ENCODE measurements at regions not wholly inside any gene's neighbourhood (a gene's known extent, or its start where the extent isn't known, plus 50 kb on each side); places are given as distances from the start of the nearest gene placed in this dataset.

DNA sequence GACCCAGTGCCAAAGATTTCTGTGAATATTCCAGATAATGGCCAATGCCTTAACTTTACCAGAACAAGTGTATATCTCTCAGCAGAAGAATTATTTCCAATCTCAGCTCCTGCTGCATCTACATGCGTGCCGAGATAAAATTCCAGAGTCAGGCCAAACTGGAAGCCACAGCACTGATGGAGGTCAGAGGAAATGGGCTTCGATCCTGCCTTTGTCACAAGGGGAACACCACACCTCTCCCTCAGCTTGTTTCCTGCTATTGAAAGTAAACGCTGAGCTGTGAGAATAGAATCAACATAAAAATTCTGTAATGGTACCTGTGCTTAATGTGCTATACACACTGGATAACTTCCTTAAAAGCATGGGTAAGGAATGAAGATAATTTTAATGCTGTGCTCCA, 255.5 kb downstream of the NEBL start:
- no peak for TF ChIP-seq POLR2AphosphoS5 (IDR thresholded peaks at IDR 0.05)
- TF ChIP-seq EP300 (IDR thresholded peaks at IDR 0.05; ENCODE audit: low read depth): no peak
- TF ChIP-seq, protein P1, sequence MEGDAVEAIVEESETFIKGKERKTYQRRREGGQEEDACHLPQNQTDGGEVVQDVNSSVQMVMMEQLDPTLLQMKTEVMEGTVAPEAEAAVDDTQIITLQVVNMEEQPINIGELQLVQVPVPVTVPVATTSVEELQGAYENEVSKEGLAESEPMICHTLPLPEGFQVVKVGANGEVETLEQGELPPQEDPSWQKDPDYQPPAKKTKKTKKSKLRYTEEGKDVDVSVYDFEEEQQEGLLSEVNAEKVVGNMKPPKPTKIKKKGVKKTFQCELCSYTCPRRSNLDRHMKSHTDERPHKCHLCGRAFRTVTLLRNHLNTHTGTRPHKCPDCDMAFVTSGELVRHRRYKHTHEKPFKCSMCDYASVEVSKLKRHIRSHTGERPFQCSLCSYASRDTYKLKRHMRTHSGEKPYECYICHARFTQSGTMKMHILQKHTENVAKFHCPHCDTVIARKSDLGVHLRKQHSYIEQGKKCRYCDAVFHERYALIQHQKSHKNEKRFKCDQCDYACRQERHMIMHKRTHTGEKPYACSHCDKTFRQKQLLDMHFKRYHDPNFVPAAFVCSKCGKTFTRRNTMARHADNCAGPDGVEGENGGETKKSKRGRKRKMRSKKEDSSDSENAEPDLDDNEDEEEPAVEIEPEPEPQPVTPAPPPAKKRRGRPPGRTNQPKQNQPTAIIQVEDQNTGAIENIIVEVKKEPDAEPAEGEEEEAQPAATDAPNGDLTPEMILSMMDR (IDR thresholded peaks at IDR 0.05): no peak
- no peak for TF ChIP-seq POLR2A (IDR thresholded peaks at IDR 0.05)
- WGBS, 2 donors (ENCODE audit: low coverage in 1 of 2): 75 to 87% methylated on average over 1 to 4 of the region's 4 CpGs

DNA sequence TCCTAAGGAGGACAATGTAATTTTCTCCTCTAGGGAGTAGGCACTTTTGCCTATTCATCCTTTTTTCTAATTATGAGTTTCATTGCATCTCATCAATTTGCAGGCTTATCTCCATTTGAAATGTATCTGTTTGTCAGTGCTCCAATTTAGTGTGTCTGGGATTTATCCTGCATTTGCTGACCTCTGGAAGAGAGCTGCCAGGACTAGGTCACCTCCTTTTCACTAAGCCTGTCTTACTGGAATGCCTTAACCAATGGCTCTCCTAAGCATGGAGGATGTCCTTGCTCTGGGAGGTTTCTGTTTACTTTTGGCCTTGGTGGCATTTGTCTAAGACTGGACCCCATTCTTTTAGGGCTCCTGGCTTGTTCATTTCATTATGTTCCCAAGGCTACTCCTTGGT, 261.5 kb downstream of the NEBL start:
- in situ Hi-C loops (cut with MboI; ENCODE audit: low pct_ligation_motif_present in 1 of 4, low pct_unique_long_range_greater_than_20kb in 1 of 4, low sequenced_read_pairs in 3 of 4): no loop called here
- intact Hi-C loops (cut with DNase I; ENCODE audit: low total_unique reads): no loop called here
- H3K27ac ChIP-seq: no peak overlapping the region

More for the DNA sequence above, 255.5 kb downstream of the NEBL start:
- H3K27me3 ChIP-seq: no peaks in the 10 kb centered on the region
- no peak for DNase-seq
- intact Hi-C loops (cut with DNase I; ENCODE audit: low total_unique reads): no loop called here
- H3K9me3 ChIP-seq: no peaks in the 10 kb centered on the region
- no peaks in the 10 kb centered on the region for H3K4me1 ChIP-seq
- no peak overlapping the region for H3K4me3 ChIP-seq
- no peaks in the 10 kb centered on the region for H3K36me3 ChIP-seq
- H3K27ac ChIP-seq: no peak overlapping the region
- in situ Hi-C loops (cut with MboI; ENCODE audit: low pct_ligation_motif_present in 1 of 4, low pct_unique_long_range_greater_than_20kb in 1 of 4, low sequenced_read_pairs in 3 of 4): no loop called here

DNA sequence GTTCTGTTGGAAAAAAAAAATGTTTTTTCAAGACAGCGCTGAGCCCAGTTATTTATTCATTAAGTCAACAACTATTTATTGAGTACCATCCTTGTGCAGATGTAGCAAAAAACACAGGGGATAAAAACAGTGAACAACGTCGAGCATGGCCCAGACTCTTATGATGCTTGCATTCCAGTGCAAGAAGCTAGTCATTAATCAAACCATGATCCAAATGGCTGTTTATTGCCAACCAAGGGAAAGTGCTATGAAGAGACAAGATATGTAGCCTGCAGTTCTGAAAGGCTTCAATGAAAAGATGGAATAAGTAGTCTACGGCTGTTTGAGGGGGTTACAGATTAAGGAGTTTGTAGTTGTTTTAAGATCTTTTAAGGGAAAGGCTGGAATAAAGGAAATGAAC, 262.3 kb downstream of the NEBL start:
- TF ChIP-seq, protein P1 (IDR thresholded peaks at IDR 0.05): no peak
- TF ChIP-seq EP300 (IDR thresholded peaks at IDR 0.05; ENCODE audit: low read depth): no peak
- no peak for TF ChIP-seq POLR2A (IDR thresholded peaks at IDR 0.05)
- WGBS, 2 donors (ENCODE audit: low coverage in 1 of 2): 61 to 72% methylated on average over 2 to 4 of the region's 4 CpGs
- Histone ChIP-seq H3K4me1 (no peaks in the 10 kb centered on the region), H3K9me3 (no peaks in the 10 kb centered on the region), H3K27me3 (no peaks in the 10 kb centered on the region), H3K36me3 (no peaks in the 10 kb centered on the region), H3K4me3 (no peak overlapping the region), H3K27ac (no peak overlapping the region)
- in situ Hi-C loops (cut with MboI; ENCODE audit: low pct_ligation_motif_present in 1 of 4, low pct_unique_long_range_greater_than_20kb in 1 of 4, low sequenced_read_pairs in 3 of 4) (no loop called here), intact Hi-C loops (cut with DNase I; ENCODE audit: low total_unique reads) (no loop called here)
- DNase-seq: no peak

More for the DNA sequence above, 261.5 kb downstream of the NEBL start:
- TF ChIP-seq POLR2A (IDR thresholded peaks at IDR 0.05): no peak
- TF ChIP-seq EP300 (IDR thresholded peaks at IDR 0.05; ENCODE audit: low read depth): no peak
- TF ChIP-seq POLR2AphosphoS5 (IDR thresholded peaks at IDR 0.05): no peak
- no peaks in the 10 kb centered on the region for H3K4me1 ChIP-seq
- no peaks in the 10 kb centered on the region for H3K9me3 ChIP-seq
- H3K36me3 ChIP-seq: no peaks in the 10 kb centered on the region
- H3K4me3 ChIP-seq: no peak overlapping the region
- H3K27me3 ChIP-seq: no peaks in the 10 kb centered on the region
- no peak for DNase-seq

DNA sequence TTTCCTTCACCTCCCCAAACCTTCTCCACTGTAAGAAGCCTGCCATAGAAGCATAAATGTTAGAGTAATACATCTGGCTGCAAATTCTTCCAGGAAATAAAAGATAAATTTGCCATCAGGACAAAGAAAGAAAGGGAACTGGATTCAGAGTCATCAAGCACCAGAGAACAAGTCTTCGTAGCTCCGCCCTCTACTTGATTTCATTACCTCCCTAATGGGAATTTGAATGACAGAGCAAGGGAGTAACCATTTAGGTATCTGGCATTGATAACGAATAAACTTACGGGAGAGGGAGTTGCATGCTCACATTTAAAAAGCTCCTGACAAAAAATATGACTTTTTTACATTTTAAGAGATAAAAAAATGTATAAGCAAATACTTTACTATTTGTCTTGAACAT, 263.4 kb downstream of the NEBL start:
- Histone ChIP-seq H3K4me3 (no peak overlapping the region), H3K9me3 (no peaks in the 10 kb centered on the region), H3K27me3 (no peaks in the 10 kb centered on the region), H3K27ac (no peak overlapping the region), H3K36me3 (no peaks in the 10 kb centered on the region), H3K4me1 (no peaks in the 10 kb centered on the region)
- WGBS, 2 donors (ENCODE audit: low coverage in 1 of 2): 87 to 88% methylated on average over 4 of the region's 4 CpGs
- no peak for TF ChIP-seq POLR2AphosphoS5 (IDR thresholded peaks at IDR 0.05)
- no peak for TF ChIP-seq POLR2A (IDR thresholded peaks at IDR 0.05)
- TF ChIP-seq, protein P1 (IDR thresholded peaks at IDR 0.05): no peak
- no peak for TF ChIP-seq EP300 (IDR thresholded peaks at IDR 0.05; ENCODE audit: low read depth)
- DNase-seq: no peak
- in situ Hi-C loops (cut with MboI; ENCODE audit: low pct_ligation_motif_present in 1 of 4, low pct_unique_long_range_greater_than_20kb in 1 of 4, low sequenced_read_pairs in 3 of 4) (no loop called here), intact Hi-C loops (cut with DNase I; ENCODE audit: low total_unique reads) (no loop called here)

DNA sequence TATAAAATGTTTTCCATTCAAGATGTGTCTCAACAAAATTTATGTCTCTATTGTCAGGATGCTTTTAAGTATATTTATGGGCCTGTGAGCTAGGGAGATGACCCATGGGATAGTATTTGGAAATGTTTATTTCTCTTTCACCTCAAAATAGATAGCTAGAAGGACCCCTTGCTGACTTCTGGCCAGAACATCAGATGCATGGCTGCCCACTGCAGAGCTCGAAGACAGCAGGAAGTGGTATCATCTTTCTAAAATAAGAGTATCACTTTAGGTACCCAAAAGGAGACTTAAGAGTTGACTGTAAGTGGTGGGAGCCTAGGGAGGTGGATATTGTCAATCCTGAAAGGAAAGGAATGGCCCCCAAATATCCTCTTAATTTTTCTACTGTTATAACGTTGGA, 264.4 kb downstream of the NEBL start:
- Histone ChIP-seq H3K4me1 (peaks cover 0 to 2% (median 0%) of the 10 kb centered on the region in 4 donors), H3K9me3 (no peaks in the 10 kb centered on the region), H3K27me3 (no peaks in the 10 kb centered on the region), H3K27ac (no peak overlapping the region), H3K36me3 (no peaks in the 10 kb centered on the region), H3K4me3 (no peak overlapping the region)
- TF ChIP-seq, protein P1 (IDR thresholded peaks at IDR 0.05): no peak
- no peak for TF ChIP-seq POLR2A (IDR thresholded peaks at IDR 0.05)
- no peak for TF ChIP-seq EP300 (IDR thresholded peaks at IDR 0.05; ENCODE audit: low read depth)
- intact Hi-C loops (cut with DNase I; ENCODE audit: low total_unique reads): no loop called here
- WGBS, 2 donors (ENCODE audit: low coverage in 1 of 2): 90 to 96% methylated on average over 2 of the region's 2 CpGs
- DNase-seq: no peak
- in situ Hi-C loops (cut with MboI; ENCODE audit: low pct_ligation_motif_present in 1 of 4, low pct_unique_long_range_greater_than_20kb in 1 of 4, low sequenced_read_pairs in 3 of 4): no loop called here
